ENCODE measurements at regions not wholly inside any gene's neighbourhood (a gene's known extent, or its start where the extent isn't known, plus 50 kb on each side); places are given as distances from the start of the nearest gene placed in this dataset.
"Not testable (repeated sequence)": the region's sequence is repeated elsewhere in the genome, so short reads cannot be mapped to it uniquely, and the experiment has no call there.

DNA sequence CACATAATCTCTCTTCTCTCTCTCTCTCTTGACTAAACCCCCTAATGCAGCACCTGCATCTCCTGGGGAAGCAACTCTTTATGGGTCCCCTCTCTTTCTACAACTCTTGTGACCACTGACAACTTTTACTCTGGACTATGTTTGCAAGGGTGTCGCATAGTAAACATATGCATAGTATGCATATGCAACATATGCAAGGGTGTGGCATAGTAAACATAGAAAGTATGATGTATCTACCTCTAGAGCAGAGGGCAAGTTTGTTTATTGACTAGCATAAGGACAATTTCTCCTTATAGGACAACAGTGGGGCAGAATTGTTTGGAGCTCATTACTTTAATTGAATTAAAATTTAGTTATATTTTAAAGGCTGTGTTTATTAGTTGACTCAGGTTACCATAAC is 462.5 kb downstream of the AMY1C start:
- no CpG with 5 or more reads among the region's 1 CpG for WGBS (ENCODE audit: insufficient coverage, low lambda C conversion rate)
- no peaks in the 10 kb centered on the region for H3K4me1 ChIP-seq (ENCODE audit: control insufficient read depth, insufficient read depth, low read length)
- no peak overlapping the region for H3K4me3 ChIP-seq (ENCODE audit: low read length)
- no peaks in the 10 kb centered on the region for H3K27me3 ChIP-seq (ENCODE audit: control insufficient read depth, insufficient read depth, low read length)
- H3K27ac ChIP-seq (ENCODE audit: low read length), result no peak overlapping the region
- DNase-seq, result no peak
- no peaks in the 10 kb centered on the region for H3K36me3 ChIP-seq (ENCODE audit: control insufficient read depth, insufficient read depth, low read length)
- H3K9me3 ChIP-seq (ENCODE audit: control insufficient read depth, low read depth, low read length), result peaks cover 1% of the 10 kb centered on the region

DNA sequence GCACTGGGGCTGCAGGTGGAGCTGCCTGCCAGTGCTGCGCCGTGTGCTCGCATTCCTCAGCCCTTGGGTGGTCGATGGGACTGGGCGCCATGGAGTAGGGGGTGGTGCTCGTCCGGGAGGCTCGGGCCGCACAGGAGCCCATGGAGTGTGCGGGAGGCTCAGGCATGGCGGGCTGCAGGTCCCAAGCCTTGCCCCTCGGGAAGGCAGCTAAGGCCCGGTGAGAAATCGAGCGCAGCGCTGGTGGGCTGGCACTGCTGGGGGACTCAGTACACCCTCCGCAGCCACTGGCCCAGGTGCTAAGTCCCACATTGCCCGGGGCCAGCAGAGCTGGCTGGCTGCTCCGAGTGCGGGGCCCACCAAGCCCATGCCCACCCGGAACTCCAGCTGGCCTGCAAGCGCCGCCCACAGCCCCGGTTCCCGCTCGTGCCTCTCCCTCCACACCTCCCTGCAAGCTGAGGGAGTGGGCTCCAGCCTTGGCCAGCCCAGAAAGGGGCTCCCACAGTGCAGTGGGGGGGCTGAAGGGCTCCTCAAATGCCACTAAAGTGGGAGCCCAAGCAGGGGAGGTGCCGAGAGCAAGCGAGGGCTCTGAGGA is 467.8 kb downstream of the AMY1C start:
- not testable (repeated sequence) for H3K4me3 ChIP-seq (ENCODE audit: low read length); H3K4me1 ChIP-seq (ENCODE audit: control insufficient read depth, insufficient read depth, low read length); H3K27ac ChIP-seq (ENCODE audit: low read length); H3K27me3 ChIP-seq (ENCODE audit: control insufficient read depth, insufficient read depth, low read length); H3K9me3 ChIP-seq (ENCODE audit: control insufficient read depth, low read depth, low read length); H3K36me3 ChIP-seq (ENCODE audit: control insufficient read depth, insufficient read depth, low read length); DNase-seq
- WGBS (ENCODE audit: insufficient coverage, low lambda C conversion rate), result no CpG with 5 or more reads among the region's 28 CpGs

DNA sequence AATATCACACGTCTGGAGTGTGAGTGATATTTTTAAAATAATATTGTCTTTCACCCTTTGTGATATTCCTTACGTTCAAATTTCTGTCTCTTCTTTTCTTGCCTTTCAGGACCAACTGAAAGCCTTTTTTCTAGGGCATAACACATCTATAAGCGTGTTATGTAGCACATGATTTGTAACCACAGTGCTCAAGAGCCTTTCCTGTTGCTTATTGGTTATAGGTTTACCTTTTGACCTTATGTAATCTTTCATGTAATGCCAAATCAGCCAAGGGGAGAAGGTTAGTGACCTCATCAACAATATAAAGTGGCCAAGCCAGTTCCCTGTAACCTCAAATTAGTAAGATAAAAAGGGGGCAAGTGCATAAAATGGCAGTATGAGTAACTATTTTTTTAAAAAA is 480.2 kb downstream of the AMY1C start:
- H3K27ac ChIP-seq (ENCODE audit: low read length), result no peak overlapping the region
- H3K4me1 ChIP-seq (ENCODE audit: control insufficient read depth, insufficient read depth, low read length), result no peaks in the 10 kb centered on the region
- no peak for DNase-seq
- no peak overlapping the region for H3K4me3 ChIP-seq (ENCODE audit: low read length)
- no peaks in the 10 kb centered on the region for H3K9me3 ChIP-seq (ENCODE audit: control insufficient read depth, low read depth, low read length)
- no peaks in the 10 kb centered on the region for H3K36me3 ChIP-seq (ENCODE audit: control insufficient read depth, insufficient read depth, low read length)
- no peaks in the 10 kb centered on the region for H3K27me3 ChIP-seq (ENCODE audit: control insufficient read depth, insufficient read depth, low read length)
- 77% methylated on average over 2 of the region's 3 CpGs for WGBS (ENCODE audit: insufficient coverage, low lambda C conversion rate)

DNA sequence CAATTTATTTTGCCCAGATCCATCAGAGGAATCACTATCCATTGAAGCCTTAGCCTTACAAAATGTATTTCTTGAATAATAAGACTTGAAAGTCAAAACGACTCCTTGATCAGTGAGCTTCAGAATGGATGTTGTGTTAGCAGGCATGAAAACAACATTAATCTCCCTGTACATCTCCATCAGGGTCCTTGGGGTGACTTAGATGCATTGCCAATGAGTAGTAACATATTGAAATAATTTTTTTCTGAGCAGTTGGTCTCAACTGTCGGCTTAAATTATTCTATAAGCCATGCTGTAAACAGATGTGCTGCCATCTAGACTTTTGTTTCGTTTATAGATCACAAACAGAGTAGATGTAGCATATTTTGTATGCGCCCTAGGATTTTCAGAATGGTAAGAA is 482.0 kb downstream of the AMY1C start:
- Histone ChIP-seq H3K9me3 (ENCODE audit: control insufficient read depth, low read depth, low read length) (no peaks in the 10 kb centered on the region), H3K27me3 (ENCODE audit: control insufficient read depth, insufficient read depth, low read length) (no peaks in the 10 kb centered on the region)
- no CpG with 5 or more reads among the region's 4 CpGs for WGBS (ENCODE audit: insufficient coverage, low lambda C conversion rate)

DNA sequence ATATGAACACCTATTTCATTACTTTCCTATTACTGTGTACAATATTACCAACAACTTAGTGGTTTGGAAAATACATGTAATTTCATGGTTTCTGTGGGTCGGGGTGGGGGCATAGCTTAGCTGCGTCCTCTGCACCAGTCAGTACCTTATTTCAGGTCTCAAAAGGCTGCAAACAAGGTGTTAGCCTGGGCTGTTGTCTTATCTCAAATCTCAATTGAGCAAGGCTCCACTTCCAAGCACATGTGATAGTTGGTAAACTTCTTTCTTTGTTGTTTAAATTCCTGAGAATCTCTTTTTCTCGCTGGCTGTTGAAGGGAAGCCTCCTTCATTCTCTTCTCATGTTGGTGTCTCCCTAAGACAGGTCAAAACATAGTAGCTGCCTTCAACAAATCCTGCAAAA is 485.4 kb downstream of the AMY1C start:
- WGBS (ENCODE audit: insufficient coverage, low lambda C conversion rate), result 17% methylated on average over 1 of the region's 3 CpGs
- H3K27me3 ChIP-seq (ENCODE audit: control insufficient read depth, insufficient read depth, low read length), result no peaks in the 10 kb centered on the region
- H3K9me3 ChIP-seq (ENCODE audit: control insufficient read depth, low read depth, low read length), result no peaks in the 10 kb centered on the region
- H3K4me3 ChIP-seq (ENCODE audit: low read length), result no peak overlapping the region
- no peaks in the 10 kb centered on the region for H3K36me3 ChIP-seq (ENCODE audit: control insufficient read depth, insufficient read depth, low read length)
- no peak for DNase-seq
- H3K4me1 ChIP-seq (ENCODE audit: control insufficient read depth, insufficient read depth, low read length), result no peaks in the 10 kb centered on the region
- no peak overlapping the region for H3K27ac ChIP-seq (ENCODE audit: low read length)

More for the DNA sequence above, 482.0 kb downstream of the AMY1C start:
- DNase-seq, result no peak
- no peaks in the 10 kb centered on the region for H3K36me3 ChIP-seq (ENCODE audit: control insufficient read depth, insufficient read depth, low read length)
- H3K4me3 ChIP-seq (ENCODE audit: low read length), result no peak overlapping the region
- H3K27ac ChIP-seq (ENCODE audit: low read length), result no peak overlapping the region
- no peaks in the 10 kb centered on the region for H3K4me1 ChIP-seq (ENCODE audit: control insufficient read depth, insufficient read depth, low read length)

DNA sequence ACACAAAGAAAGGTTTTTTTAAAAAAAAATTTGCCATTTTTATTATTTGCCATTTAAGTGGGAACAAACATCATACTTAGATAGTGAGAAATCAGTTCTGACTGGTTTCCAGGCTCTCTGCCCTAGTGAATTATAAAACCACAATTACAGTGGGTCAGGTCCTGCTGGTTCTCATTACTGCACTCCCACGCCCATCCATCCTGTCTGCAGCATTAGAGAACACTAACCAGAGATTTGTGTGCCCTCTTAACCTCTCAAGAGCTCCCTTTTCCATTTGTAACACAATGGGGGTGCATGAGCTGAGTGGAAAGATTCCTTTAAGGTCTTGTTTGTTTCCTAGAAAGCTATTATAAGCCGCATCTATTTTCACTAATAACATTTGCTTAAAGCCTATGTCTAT is 489.3 kb downstream of the AMY1C start:
- 67% methylated on average over 1 of the region's 2 CpGs for WGBS (ENCODE audit: insufficient coverage, low lambda C conversion rate)
- no peaks in the 10 kb centered on the region for H3K36me3 ChIP-seq (ENCODE audit: control insufficient read depth, insufficient read depth, low read length)
- H3K27ac ChIP-seq (ENCODE audit: low read length), result no peak overlapping the region
- H3K4me3 ChIP-seq (ENCODE audit: low read length), result no peak overlapping the region
- no peaks in the 10 kb centered on the region for H3K4me1 ChIP-seq (ENCODE audit: control insufficient read depth, insufficient read depth, low read length)
- no peak for DNase-seq
- H3K27me3 ChIP-seq (ENCODE audit: control insufficient read depth, insufficient read depth, low read length), result no peaks in the 10 kb centered on the region
- no peaks in the 10 kb centered on the region for H3K9me3 ChIP-seq (ENCODE audit: control insufficient read depth, low read depth, low read length)

DNA sequence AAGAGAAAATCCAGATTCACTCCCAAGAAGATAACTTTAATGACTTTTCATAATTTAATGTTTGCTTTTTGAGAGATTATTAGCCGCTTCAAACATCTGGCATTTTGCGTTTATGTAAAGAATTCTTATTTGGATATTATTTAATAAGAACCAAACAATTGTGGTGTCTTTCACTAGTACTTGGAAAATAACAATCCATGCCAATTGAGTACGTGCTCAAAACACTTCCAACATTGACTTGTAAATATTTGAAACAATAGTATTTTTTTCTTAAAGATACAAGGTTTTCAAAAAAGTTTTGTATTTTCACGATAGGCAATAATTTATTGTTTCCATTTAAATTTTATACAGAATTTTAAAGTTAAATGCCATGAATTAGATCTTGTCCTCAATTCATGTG is 498.7 kb downstream of the AMY1C start:
- H3K27ac ChIP-seq (ENCODE audit: low read length), result no peak overlapping the region
- H3K4me1 ChIP-seq (ENCODE audit: control insufficient read depth, insufficient read depth, low read length), result no peaks in the 10 kb centered on the region
- H3K27me3 ChIP-seq (ENCODE audit: control insufficient read depth, insufficient read depth, low read length), result no peaks in the 10 kb centered on the region
- WGBS (ENCODE audit: insufficient coverage, low lambda C conversion rate), result 71% methylated on average over 4 of the region's 4 CpGs
- H3K9me3 ChIP-seq (ENCODE audit: control insufficient read depth, low read depth, low read length), result no peaks in the 10 kb centered on the region
- no peak overlapping the region for H3K4me3 ChIP-seq (ENCODE audit: low read length)
- DNase-seq, result no peak
- no peaks in the 10 kb centered on the region for H3K36me3 ChIP-seq (ENCODE audit: control insufficient read depth, insufficient read depth, low read length)

DNA sequence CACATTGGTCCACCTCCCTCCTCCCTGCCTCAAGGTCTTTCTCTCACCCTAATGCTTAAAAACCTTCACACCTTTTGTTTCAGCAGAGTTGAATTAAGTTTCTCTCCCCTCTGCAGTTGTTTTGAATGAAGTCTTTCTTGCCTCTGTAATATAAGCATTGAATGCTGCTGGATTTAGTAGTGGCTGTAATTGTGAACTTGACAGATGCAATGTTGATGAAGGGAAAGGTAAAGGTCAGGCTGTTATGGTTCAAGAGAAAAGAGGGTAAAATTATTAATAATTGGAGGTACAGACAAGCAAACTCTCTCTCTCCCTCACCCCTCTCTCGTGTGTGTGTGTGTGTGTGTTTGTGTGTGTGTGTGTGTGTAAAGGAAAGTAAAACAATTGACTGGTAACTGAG is 509.8 kb downstream of the AMY1C start:
- WGBS (ENCODE audit: insufficient coverage, low lambda C conversion rate), result no CpG with 5 or more reads among the region's 1 CpG
- Histone ChIP-seq H3K9me3 (ENCODE audit: control insufficient read depth, low read depth, low read length) (no peaks in the 10 kb centered on the region), H3K4me3 (ENCODE audit: low read length) (no peak overlapping the region), H3K27me3 (ENCODE audit: control insufficient read depth, insufficient read depth, low read length) (no peaks in the 10 kb centered on the region), H3K36me3 (ENCODE audit: control insufficient read depth, insufficient read depth, low read length) (no peaks in the 10 kb centered on the region), H3K27ac (ENCODE audit: low read length) (no peak overlapping the region), H3K4me1 (ENCODE audit: control insufficient read depth, insufficient read depth, low read length) (no peaks in the 10 kb centered on the region)
- no peak for DNase-seq

DNA sequence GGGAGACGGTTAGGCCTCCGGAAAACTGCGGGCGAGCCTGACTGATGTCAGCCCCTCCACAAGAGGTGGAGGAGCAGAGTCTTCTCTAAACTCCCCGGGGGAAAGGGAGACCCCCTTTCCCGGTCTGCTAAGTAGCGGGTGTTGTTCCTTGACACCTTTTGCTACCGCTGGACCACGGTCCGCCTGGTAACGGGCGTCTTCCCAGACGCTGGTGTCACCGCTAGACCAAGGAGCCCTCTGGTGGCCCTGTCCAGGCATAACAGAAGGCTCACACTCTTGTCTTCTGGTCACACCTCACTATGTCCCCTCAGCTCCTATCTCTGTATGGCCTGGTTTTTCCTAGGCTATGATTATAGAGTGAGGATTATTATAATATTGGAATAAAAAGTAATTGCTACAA is 513.4 kb downstream of the AMY1C start:
- not testable (repeated sequence) for H3K27ac ChIP-seq (ENCODE audit: low read length); H3K27me3 ChIP-seq (ENCODE audit: control insufficient read depth, insufficient read depth, low read length); H3K4me1 ChIP-seq (ENCODE audit: control insufficient read depth, insufficient read depth, low read length); DNase-seq; H3K36me3 ChIP-seq (ENCODE audit: control insufficient read depth, insufficient read depth, low read length); H3K4me3 ChIP-seq (ENCODE audit: low read length); H3K9me3 ChIP-seq (ENCODE audit: control insufficient read depth, low read depth, low read length)
- WGBS (ENCODE audit: insufficient coverage, low lambda C conversion rate), result 100% methylated on average over 2 of the region's 14 CpGs

DNA sequence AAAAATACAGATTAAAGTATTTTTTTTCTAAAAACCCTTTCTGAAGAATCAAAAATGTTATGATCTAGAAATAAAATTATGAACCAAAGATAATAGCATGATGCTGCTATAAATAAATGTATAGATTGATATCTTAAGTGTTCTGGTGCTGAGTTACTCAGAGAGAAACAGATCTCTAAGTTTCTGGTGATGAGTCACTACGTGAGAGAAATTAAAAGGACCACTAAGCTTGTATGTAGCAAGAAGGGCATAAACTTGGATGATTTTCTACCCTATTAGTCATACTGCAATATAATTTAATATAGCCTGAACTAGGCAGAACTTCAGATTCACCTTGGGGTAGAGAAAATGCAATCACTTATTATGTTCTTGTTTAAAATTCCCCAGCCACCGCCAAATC is 514.8 kb downstream of the AMY1C start:
- Histone ChIP-seq H3K27me3 (ENCODE audit: control insufficient read depth, insufficient read depth, low read length) (no peaks in the 10 kb centered on the region), H3K36me3 (ENCODE audit: control insufficient read depth, insufficient read depth, low read length) (no peaks in the 10 kb centered on the region), H3K4me3 (ENCODE audit: low read length) (no peak overlapping the region), H3K9me3 (ENCODE audit: control insufficient read depth, low read depth, low read length) (no peaks in the 10 kb centered on the region), H3K4me1 (ENCODE audit: control insufficient read depth, insufficient read depth, low read length) (no peaks in the 10 kb centered on the region), H3K27ac (ENCODE audit: low read length) (no peak overlapping the region)
- no peak for DNase-seq
- WGBS (ENCODE audit: insufficient coverage, low lambda C conversion rate), result no CpG with 5 or more reads among the region's 2 CpGs

DNA sequence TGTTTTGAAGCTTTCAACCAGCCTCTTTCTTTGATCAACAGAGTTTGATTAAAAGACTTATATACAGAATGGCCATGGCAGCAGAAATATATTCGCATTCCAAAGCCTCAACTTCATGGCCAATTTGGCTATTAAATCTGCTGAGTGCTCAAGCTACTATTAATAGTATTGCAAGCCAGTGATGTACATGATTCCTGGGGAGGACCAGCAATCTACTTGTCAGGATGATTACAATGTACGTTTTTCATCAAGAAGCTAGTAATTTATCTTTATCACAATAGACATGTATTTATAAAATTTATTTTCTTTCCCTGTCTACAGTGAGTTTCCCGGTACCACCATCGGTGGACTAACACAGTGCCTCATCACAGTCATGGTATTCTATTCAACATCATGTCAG is 515.5 kb downstream of the AMY1C start:
- WGBS (ENCODE audit: insufficient coverage, low lambda C conversion rate), result 92% methylated on average over 2 of the region's 4 CpGs
- Histone ChIP-seq H3K36me3 (ENCODE audit: control insufficient read depth, insufficient read depth, low read length) (no peaks in the 10 kb centered on the region), H3K27ac (ENCODE audit: low read length) (no peak overlapping the region), H3K4me1 (ENCODE audit: control insufficient read depth, insufficient read depth, low read length) (no peaks in the 10 kb centered on the region), H3K9me3 (ENCODE audit: control insufficient read depth, low read depth, low read length) (no peaks in the 10 kb centered on the region), H3K27me3 (ENCODE audit: control insufficient read depth, insufficient read depth, low read length) (no peaks in the 10 kb centered on the region), H3K4me3 (ENCODE audit: low read length) (no peak overlapping the region)
- no peak for DNase-seq

Measured in large intestine (tissue), 3 donors.